Activated CD4-positive, alpha-beta T cell treated with anti-CD3 and anti-CD28 coated beads, Interleukin-2, amount 50 U/mL, for 1 hour (primary cell): ENCODE measurements at regions not wholly inside any gene's neighbourhood (a gene's known extent, or its start where the extent isn't known, plus 50 kb on each side); places are given as distances from the start of the nearest gene placed in this dataset.
"Not testable (repeated sequence)": the region's sequence is repeated elsewhere in the genome, so short reads cannot be mapped to it uniquely, and the experiment has no call there.

Source experiments
- DNase-seq: peaks from one replicate; pipeline ENCODE4 v3.0.0-alpha.2; 2020

GRCh38 chr9:135366104-135366503, 113.5 kb upstream of the PPP1R26 start:
- no peak for DNase-seq

GRCh38 chr9:135369412-135369990, 110.1 kb upstream of the PPP1R26 start:
- DNase-seq: no peak

GRCh38 chr9:135370411-135371375, 108.9 kb upstream of the PPP1R26 start:
- no peak for DNase-seq

- no peak for DNase-seq
Measured at GRCh38 chr9:135371535-135371934, 108.0 kb upstream of the PPP1R26 start.

- no peak for DNase-seq
Measured at GRCh38 chr9:135372036-135372435, 107.5 kb upstream of the PPP1R26 start.

GRCh38 chr9:135372501-135373008, 107.0 kb upstream of the PPP1R26 start:
- DNase-seq: no peak

- no peak for DNase-seq
Measured at GRCh38 chr9:135373151-135373685, 106.4 kb upstream of the PPP1R26 start.

- no peak for DNase-seq
Measured at GRCh38 chr9:135373820-135374219, 105.8 kb upstream of the PPP1R26 start.

- DNase-seq: no peak
Measured at GRCh38 chr9:135374591-135374990, 105.0 kb upstream of the PPP1R26 start.

- no peak for DNase-seq
Measured at GRCh38 chr9:135375001-135375400, 104.6 kb upstream of the PPP1R26 start.

GRCh38 chr9:135376511-135377265, 102.9 kb upstream of the PPP1R26 start:
- DNase-seq: no peak

- DNase-seq: no peak
Measured at GRCh38 chr9:135377431-135377830, 102.2 kb upstream of the PPP1R26 start.

- no peak for DNase-seq
Measured at GRCh38 chr9:135378751-135379150, 100.8 kb upstream of the PPP1R26 start.

- DNase-seq: no peak
Measured at GRCh38 chr9:135379540-135380267, 99.9 kb upstream of the PPP1R26 start.

GRCh38 chr9:135380311-135380960, 99.1 kb upstream of the PPP1R26 start:
- DNase-seq: no peak

- DNase-seq: no peak
Measured at GRCh38 chr9:135381762-135382310, 97.7 kb upstream of the PPP1R26 start.

- no peak for DNase-seq
Measured at GRCh38 chr9:135384226-135384625, 95.4 kb upstream of the PPP1R26 start.

GRCh38 chr9:135384815-135385405, 94.7 kb upstream of the PPP1R26 start:
- DNase-seq: not testable (repeated sequence)

GRCh38 chr9:135385793-135386192, 93.8 kb upstream of the PPP1R26 start:
- no peak for DNase-seq

- no peak for DNase-seq
Measured at GRCh38 chr9:135387976-135388375, 91.6 kb upstream of the PPP1R26 start.

- DNase-seq: no peak
Measured at GRCh38 chr9:135388530-135388929, 91.1 kb upstream of the PPP1R26 start.
